Adipocyte (in vitro differentiated cells): ENCODE measurements at regions not wholly inside any gene's neighbourhood (a gene's known extent, or its start where the extent isn't known, plus 50 kb on each side); places are given as distances from the start of the nearest gene placed in this dataset.

Source experiments
- DNase-seq: peaks from one replicate; pipeline ENCODE4 v3.0.0-alpha.2; 2015; ENCODE audit warnings: low read depth
- H3K27me3 ChIP-seq: replicated peaks from 2 replicates; pipeline ENCODE4 v1.7.0; 2013; ENCODE audit warnings: mild to moderate bottlenecking, low read length, moderate library complexity; ENCODE audit not compliant: control insufficient read depth, insufficient read depth
- H3K36me3 ChIP-seq: 2 replicates; pipeline ENCODE4 v1.7.0; 2013; ENCODE audit warnings: low read length, mild to moderate bottlenecking, moderate library complexity; ENCODE audit not compliant: control insufficient read depth, insufficient read depth, severe bottlenecking
- H3K4me1 ChIP-seq: 2 replicates; pipeline ENCODE4 v1.7.0; 2013; ENCODE audit warnings: mild to moderate bottlenecking, low read length, moderate library complexity; ENCODE audit not compliant: control insufficient read depth, insufficient read depth
- H3K4me3 ChIP-seq: 2 replicates; pipeline ENCODE4 v1.7.0; 2013; ENCODE audit warnings: mild to moderate bottlenecking, low read length, moderate library complexity
- H3K9ac ChIP-seq: 2 replicates; pipeline ENCODE4 v1.7.0; 2013; ENCODE audit warnings: mild to moderate bottlenecking, low read length, moderate library complexity
- H3K9me3 ChIP-seq: 2 replicates; pipeline ENCODE4 v1.7.0; 2013; ENCODE audit warnings: mild to moderate bottlenecking, low read length, moderate library complexity; ENCODE audit not compliant: control insufficient read depth

DNA sequence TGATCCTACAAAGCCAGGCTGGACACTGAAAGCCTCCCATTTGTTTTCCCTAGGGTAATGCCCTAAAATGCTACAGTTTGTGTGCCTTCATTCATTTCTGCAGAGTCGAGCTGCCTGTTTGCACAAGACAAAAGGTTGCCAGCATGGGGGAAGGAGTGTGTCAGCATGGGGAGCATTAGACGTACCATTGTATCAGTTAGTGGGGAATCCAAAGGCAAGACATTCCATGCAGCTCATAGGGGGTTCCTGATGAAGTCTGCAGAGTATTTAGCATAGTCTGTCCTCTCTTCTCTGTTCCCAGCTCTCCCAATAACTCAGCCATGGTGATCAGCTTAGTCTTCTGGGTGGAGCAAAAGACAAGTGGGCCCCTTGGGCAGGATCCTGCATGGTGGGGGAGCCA is 276.9 kb upstream of the PCDH7 start:
- no peaks in the 10 kb centered on the region for H3K4me1 ChIP-seq
- H3K27me3 ChIP-seq: no peaks in the 10 kb centered on the region
- DNase-seq: no peak
- H3K9me3 ChIP-seq: no peaks in the 10 kb centered on the region
- no peak overlapping the region for H3K9ac ChIP-seq
- no peaks in the 10 kb centered on the region for H3K36me3 ChIP-seq
- H3K4me3 ChIP-seq: no peak overlapping the region

DNA sequence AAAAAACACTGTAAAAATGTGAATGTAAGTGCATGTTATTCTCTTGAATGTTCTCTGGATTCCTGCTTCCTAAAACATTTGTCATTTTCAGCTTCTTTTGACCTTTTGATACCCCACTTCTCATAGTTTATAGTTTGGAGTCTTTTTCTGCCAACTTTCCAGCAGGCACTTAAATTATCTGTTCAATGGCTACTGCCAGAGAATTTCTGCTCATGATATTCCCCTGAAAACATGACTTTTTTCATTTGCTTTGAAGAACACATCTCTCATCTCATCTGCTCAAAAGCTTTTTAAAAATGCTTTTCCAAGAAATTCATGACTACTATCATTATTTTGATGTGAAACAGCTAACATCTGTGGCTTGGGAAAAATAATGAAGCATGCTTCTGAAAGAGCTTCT is 269.7 kb upstream of the PCDH7 start:
- Histone ChIP-seq H3K27me3 (no peaks in the 10 kb centered on the region), H3K36me3 (no peaks in the 10 kb centered on the region), H3K4me1 (no peaks in the 10 kb centered on the region), H3K9ac (no peak overlapping the region), H3K4me3 (no peak overlapping the region), H3K9me3 (no peaks in the 10 kb centered on the region)
- no peak for DNase-seq

- Histone ChIP-seq H3K4me1 (no peaks in the 10 kb centered on the region), H3K9me3 (no peaks in the 10 kb centered on the region), H3K27me3 (no peaks in the 10 kb centered on the region), H3K9ac (no peak overlapping the region), H3K36me3 (no peaks in the 10 kb centered on the region), H3K4me3 (no peak overlapping the region)
- DNase-seq: no peak
These were observed 265.7 kb upstream of the PCDH7 start for GRCh38 chr4:30454504-30454903.

GRCh38 chr4:30456716-30457115 is 263.5 kb upstream of the PCDH7 start:
- Histone ChIP-seq H3K36me3 (no peaks in the 10 kb centered on the region), H3K4me3 (no peak overlapping the region), H3K9ac (no peak overlapping the region), H3K4me1 (no peaks in the 10 kb centered on the region), H3K27me3 (no peaks in the 10 kb centered on the region), H3K9me3 (no peaks in the 10 kb centered on the region)
- no peak for DNase-seq

DNA sequence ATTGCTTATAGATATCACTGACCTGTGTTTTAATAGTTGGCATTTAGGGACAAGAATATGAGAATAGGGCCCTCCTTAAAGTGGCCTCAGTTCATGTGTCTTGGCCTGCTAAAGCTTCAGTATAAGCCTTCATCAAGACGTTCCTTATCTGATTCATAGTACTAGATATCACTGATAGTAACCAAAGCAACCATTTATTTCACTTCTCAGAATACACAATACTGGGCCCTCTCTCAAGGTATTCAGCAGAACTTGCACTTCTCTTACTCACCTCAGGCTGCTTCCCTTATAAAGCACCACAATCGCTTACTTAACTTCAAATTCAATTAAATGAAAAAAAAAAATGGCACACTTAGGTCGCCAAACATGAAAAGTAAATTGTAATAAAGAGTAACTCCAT is 259.4 kb upstream of the PCDH7 start:
- no peak for DNase-seq
- Histone ChIP-seq H3K4me3 (no peak overlapping the region), H3K27me3 (no peaks in the 10 kb centered on the region), H3K9ac (no peak overlapping the region), H3K9me3 (no peaks in the 10 kb centered on the region), H3K36me3 (no peaks in the 10 kb centered on the region), H3K4me1 (peaks cover 5% of the 10 kb centered on the region)

DNA sequence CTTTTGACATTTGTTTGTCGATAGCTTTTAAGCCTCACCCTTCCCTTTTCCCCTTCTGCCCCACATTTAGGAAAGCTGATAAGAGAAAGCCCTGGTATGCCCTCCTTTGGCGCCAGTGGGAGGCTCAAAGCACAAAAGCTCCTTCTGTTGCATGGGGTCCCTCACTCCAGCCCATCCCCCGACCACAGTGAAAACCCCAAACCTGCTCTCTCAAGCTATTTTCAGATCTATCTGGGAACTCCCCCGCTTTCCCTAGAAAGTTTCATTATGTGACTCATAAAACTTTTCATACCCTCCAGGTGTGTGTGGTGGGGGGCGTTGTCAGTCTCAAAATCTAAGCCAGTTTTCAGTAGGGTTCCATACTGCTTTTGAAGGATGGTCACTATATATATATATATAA is 259.0 kb upstream of the PCDH7 start:
- DNase-seq: no peak
- Histone ChIP-seq H3K27me3 (no peaks in the 10 kb centered on the region), H3K36me3 (no peaks in the 10 kb centered on the region), H3K9me3 (no peaks in the 10 kb centered on the region), H3K9ac (no peak overlapping the region), H3K4me1 (peaks cover 5% of the 10 kb centered on the region), H3K4me3 (no peak overlapping the region)

GRCh38 chr4:30462445-30463090 is 257.6 kb upstream of the PCDH7 start:
- H3K4me1 ChIP-seq: peaks cover 5% of the 10 kb centered on the region
- no peaks in the 10 kb centered on the region for H3K27me3 ChIP-seq
- H3K9ac ChIP-seq: no peak overlapping the region
- H3K36me3 ChIP-seq: no peaks in the 10 kb centered on the region
- no peak for DNase-seq
- no peaks in the 10 kb centered on the region for H3K9me3 ChIP-seq
- no peak overlapping the region for H3K4me3 ChIP-seq

DNA sequence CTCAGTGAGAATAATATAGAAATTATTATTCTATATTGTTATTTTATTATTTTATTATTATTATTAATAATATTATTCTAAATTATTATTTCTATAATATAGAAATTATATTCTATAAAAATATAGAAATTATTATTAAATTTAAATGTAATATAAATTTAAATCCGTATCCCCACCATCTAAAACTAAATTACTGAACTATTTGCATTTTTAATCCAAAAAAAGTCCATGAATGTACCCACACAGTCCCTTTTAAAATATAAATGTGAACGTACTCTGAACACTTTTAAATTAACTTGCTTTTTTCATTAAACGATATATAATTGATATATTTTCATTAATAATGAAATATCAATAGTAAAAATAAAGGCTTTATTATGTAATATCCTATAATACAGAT is 248.3 kb upstream of the PCDH7 start:
- DNase-seq: no peak
- Histone ChIP-seq H3K27me3 (no peaks in the 10 kb centered on the region), H3K36me3 (no peaks in the 10 kb centered on the region), H3K9me3 (no peaks in the 10 kb centered on the region), H3K4me1 (no peaks in the 10 kb centered on the region), H3K4me3 (no peak overlapping the region), H3K9ac (no peak overlapping the region)

DNA sequence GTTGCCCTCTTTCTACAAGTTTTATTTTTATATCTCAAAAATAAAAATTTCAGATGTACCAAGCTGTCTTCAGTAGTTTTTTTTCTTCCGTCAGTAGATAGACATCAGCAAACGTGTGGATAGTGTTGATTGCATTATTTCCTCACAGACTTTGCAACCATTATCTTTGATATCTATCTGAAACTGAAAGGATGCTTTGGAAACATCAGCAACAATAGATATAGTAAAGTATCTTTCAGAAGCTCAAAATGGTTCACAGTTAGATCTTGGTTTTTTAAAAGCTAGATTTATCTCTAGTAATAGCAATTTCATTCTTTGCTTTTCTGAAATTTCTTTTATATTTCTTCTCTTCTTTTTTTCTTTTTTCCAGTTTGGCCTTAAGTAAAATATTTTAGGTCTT is 246.9 kb upstream of the PCDH7 start:
- Histone ChIP-seq H3K9ac (no peak overlapping the region), H3K4me1 (no peaks in the 10 kb centered on the region), H3K36me3 (no peaks in the 10 kb centered on the region), H3K27me3 (no peaks in the 10 kb centered on the region), H3K4me3 (no peak overlapping the region), H3K9me3 (no peaks in the 10 kb centered on the region)
- no peak for DNase-seq

- Histone ChIP-seq H3K4me1 (no peaks in the 10 kb centered on the region), H3K36me3 (no peaks in the 10 kb centered on the region), H3K4me3 (no peak overlapping the region), H3K27me3 (no peaks in the 10 kb centered on the region), H3K9ac (no peak overlapping the region), H3K9me3 (peaks cover 8% of the 10 kb centered on the region)
- no peak for DNase-seq
These were observed 224.9 kb upstream of the PCDH7 start for GRCh38 chr4:30495251-30495650.

DNA sequence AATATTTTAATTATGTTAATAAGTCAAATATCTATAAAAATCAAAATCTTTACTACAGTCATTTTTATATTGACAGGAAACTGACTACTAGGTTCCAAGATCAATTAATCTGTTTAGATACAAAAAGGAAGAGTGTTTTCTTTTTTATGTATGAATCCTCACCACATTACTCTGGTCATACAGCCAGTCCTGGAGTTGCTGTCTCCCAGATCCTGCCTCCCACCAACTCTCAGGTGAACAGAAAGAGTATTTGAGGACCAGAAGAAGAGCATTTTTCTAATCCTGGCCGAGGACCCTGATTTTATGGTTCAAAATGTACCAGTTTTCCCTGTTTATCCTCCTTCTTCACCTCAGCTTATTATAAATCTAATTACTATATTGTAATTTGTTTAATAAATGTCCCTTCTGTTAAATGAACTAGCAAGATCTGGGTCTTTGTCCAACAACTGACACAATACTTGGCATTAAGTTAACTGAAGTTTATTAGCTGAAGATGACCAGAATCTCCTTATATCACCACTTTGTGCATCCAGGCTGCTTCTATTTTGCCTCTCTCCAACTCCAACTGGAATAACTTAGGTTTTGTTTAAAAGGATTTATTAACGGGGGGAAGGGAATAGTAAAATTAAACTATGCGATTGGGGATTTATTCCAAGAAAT is 224.4 kb upstream of the PCDH7 start:
- Histone ChIP-seq H3K36me3 (no peaks in the 10 kb centered on the region), H3K9me3 (peaks cover 6% of the 10 kb centered on the region), H3K9ac (no peak overlapping the region), H3K4me3 (no peak overlapping the region), H3K27me3 (no peaks in the 10 kb centered on the region), H3K4me1 (no peaks in the 10 kb centered on the region)
- no peak for DNase-seq

DNA sequence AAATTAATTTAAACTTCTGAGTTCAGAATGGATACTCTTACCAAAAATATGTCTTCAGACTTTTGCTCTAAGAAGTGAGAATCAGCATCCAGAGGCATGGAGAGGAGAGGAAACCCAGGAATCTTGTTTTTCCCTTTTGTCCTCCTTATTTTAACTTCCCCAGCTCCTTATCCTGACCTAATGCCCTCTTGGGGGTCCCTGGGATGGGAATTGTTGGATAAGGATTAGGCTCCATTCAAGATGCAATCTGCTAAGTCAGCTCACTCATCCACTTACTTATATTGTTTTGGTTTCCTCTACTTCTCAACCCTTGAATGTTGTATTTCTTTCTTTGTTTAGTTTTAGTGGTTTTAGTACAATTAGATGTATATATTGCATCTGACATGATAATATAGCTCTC is 208.4 kb upstream of the PCDH7 start:
- no peaks in the 10 kb centered on the region for H3K4me1 ChIP-seq
- no peak for DNase-seq

More for the DNA sequence above, 208.4 kb upstream of the PCDH7 start:
- Histone ChIP-seq H3K9ac (no peak overlapping the region), H3K4me3 (no peak overlapping the region), H3K36me3 (no peaks in the 10 kb centered on the region), H3K9me3 (no peaks in the 10 kb centered on the region), H3K27me3 (no peaks in the 10 kb centered on the region)
